H1 (cell line): ENCODE measurements at regions not wholly inside any gene's neighbourhood (a gene's known extent, or its start where the extent isn't known, plus 50 kb on each side); places are given as distances from the start of the nearest gene placed in this dataset.

Source experiments
- CTCF ChIA-PET: fragments of 300-600 bp; sonication (Branson Sonifier 250); formaldehyde crosslinking; loops from one replicate; lab custom pipeline; 2021; ENCODE audit not compliant: partially characterized antibody; lab: Charles Lee
- POLR2A ChIA-PET: fragments of 300-600 bp; sonication (Branson Sonifier 250); formaldehyde crosslinking; loops from one replicate; lab custom pipeline; 2021; ENCODE audit warnings: inconsistent platforms; ENCODE audit not compliant: partially characterized antibody; lab: Charles Lee
- DNase-seq, 2 experiments: peaks; one replicate each; pipeline versions ENCODE4 v3.0.0 to v3.0.0-alpha.2; 2010 to 2022; ENCODE audit warnings: low spot score in 2 of 2, low read depth in 1 of 2, mixed read lengths in 1 of 2
- FAIRE-seq: peaks from 2 replicates; lab custom pipeline; 2011; peaks lifted over from hg19 to GRCh38; lab: Jason Lieb, UNC
- H2AFZ ChIP-seq: 2 replicates; pipeline ENCODE4 v1.8.1; 2012; ENCODE audit warnings: low read length, inconsistent platforms
- H2AK5ac ChIP-seq: 2 replicates; pipeline ENCODE4 v1.6.1; 2013; ENCODE audit warnings: low read depth, low read length
- H2BK120ac ChIP-seq: replicated peaks from 2 replicates; pipeline ENCODE3; 2013; ENCODE audit warnings: low read depth, low read length, inconsistent platforms
- H2BK12ac ChIP-seq: 2 replicates; pipeline ENCODE4 v1.6.1; 2013; ENCODE audit warnings: low read depth, low read length
- H2BK15ac ChIP-seq: 2 replicates; pipeline ENCODE4 v1.6.1; 2013; ENCODE audit warnings: low read length
- H2BK20ac ChIP-seq: 2 replicates; pipeline ENCODE4 v1.6.1; 2013; ENCODE audit warnings: low read length
- H2BK5ac ChIP-seq: 2 replicates; pipeline ENCODE4 v1.6.1; 2013; ENCODE audit warnings: low read depth, low read length
- H3K14ac ChIP-seq: 2 replicates; pipeline ENCODE4 v1.6.1; 2013; ENCODE audit warnings: inconsistent platforms; ENCODE audit not compliant: insufficient read length
- H3K18ac ChIP-seq: 2 replicates; pipeline ENCODE4 v1.6.1; 2013; ENCODE audit warnings: low read length; ENCODE audit errors: extremely low read depth
- H3K23ac ChIP-seq: 2 replicates; pipeline ENCODE4 v1.6.1; 2013; ENCODE audit warnings: inconsistent platforms; ENCODE audit not compliant: insufficient read length
- H3K23me2 ChIP-seq: 2 replicates; pipeline ENCODE4 v1.6.1; 2013; ENCODE audit warnings: low read depth, low read length
- H3K27ac ChIP-seq: 2 replicates; pipeline ENCODE4 v1.6.1; 2011; ENCODE audit warnings: low read depth, low read length, inconsistent platforms
- H3K27me3 ChIP-seq, 4 experiments: replicated peaks in 1 of 4; 1 replicate in 1 of 4; 2 replicates in 3 of 4; pipeline versions ENCODE4 v1.6.1 to v1.8.1; 2011 to 2013; ENCODE audit warnings: low read length in 3 of 4, mild to moderate bottlenecking in 3 of 4, inconsistent platforms in 2 of 4, mixed read lengths in 2 of 4, moderate library complexity in 1 of 4; ENCODE audit not compliant: control insufficient read depth in 3 of 4, insufficient read depth in 3 of 4; ENCODE audit errors: extremely low read depth in 1 of 4
- H3K36me3 ChIP-seq, 4 experiments: 2 replicates each; pipeline versions ENCODE4 v1.6.1 to v1.8.1; 2011 to 2013; ENCODE audit warnings: mild to moderate bottlenecking in 4 of 4, low read length in 3 of 4, moderate library complexity in 2 of 4, control low read depth in 1 of 4, inconsistent platforms in 1 of 4; ENCODE audit not compliant: insufficient read depth in 4 of 4, control insufficient read depth in 2 of 4
- H3K4ac ChIP-seq: replicated peaks from 2 replicates; pipeline ENCODE3; 2013; ENCODE audit warnings: low read length, low read depth, mixed read lengths, inconsistent platforms; ENCODE audit not compliant: insufficient read length
- H3K4me1 ChIP-seq, 4 experiments: replicated peaks in 1 of 4; 1 replicate in 1 of 4; 2 replicates in 3 of 4; pipeline versions ENCODE4 v1.6.1 to v1.8.1; 2011 to 2013; ENCODE audit warnings: low read length in 3 of 4, inconsistent platforms in 2 of 4, mixed read lengths in 1 of 4; ENCODE audit not compliant: insufficient read depth in 4 of 4, control insufficient read depth in 3 of 4
- H3K4me2 ChIP-seq, 2 experiments: 2 replicates each; pipeline versions ENCODE4 v1.6.1 to v1.8.1; 2011 to 2013; ENCODE audit warnings: low read depth in 2 of 2, low read length in 2 of 2, control low read depth in 1 of 2, inconsistent platforms in 1 of 2, mild to moderate bottlenecking in 1 of 2; ENCODE audit not compliant: insufficient read depth in 1 of 2
- H3K4me3 ChIP-seq, 4 experiments: fragments of 200-600, 300-600 bp in 1 of 4; sonication (generic), shearing (Covaris generic), sonication (Bioruptor Twin) in 1 of 4; 2 replicates each; pipeline versions ENCODE4 v1.5.1 to v1.8.1; 2011 to 2016; ENCODE audit warnings: low read length in 4 of 4, low read depth in 3 of 4, control low read depth in 2 of 4, inconsistent platforms in 2 of 4, mild to moderate bottlenecking in 2 of 4, mixed read lengths in 1 of 4, moderate library complexity in 1 of 4; ENCODE audit not compliant: insufficient read depth in 2 of 4; ENCODE audit errors: extremely low read depth in 1 of 4
- H3K56ac ChIP-seq: replicated peaks from 2 replicates; pipeline ENCODE3; 2013; ENCODE audit warnings: low read depth, mild to moderate bottlenecking, mixed read lengths, low read length, inconsistent platforms; ENCODE audit not compliant: insufficient read length
- H3K79me1 ChIP-seq: 2 replicates; pipeline ENCODE4 v1.6.1; 2013; ENCODE audit warnings: low read depth, low read length, control low read depth
- H3K79me2 ChIP-seq, 2 experiments: 2 replicates each; pipeline versions ENCODE4 v1.6.1 to v1.8.1; 2012 to 2013; ENCODE audit warnings: low read length in 2 of 2, mild to moderate bottlenecking in 2 of 2, inconsistent platforms in 1 of 2; ENCODE audit not compliant: insufficient read depth in 2 of 2, control insufficient read depth in 1 of 2
- H3K9ac ChIP-seq, 4 experiments: replicated peaks in 1 of 4; 1 replicate in 1 of 4; 2 replicates in 3 of 4; pipeline versions ENCODE4 v1.6.1 to v1.8.1; 2011 to 2013; ENCODE audit warnings: low read depth in 3 of 4, low read length in 3 of 4, control low read depth in 2 of 4, mild to moderate bottlenecking in 2 of 4, moderate library complexity in 2 of 4, inconsistent platforms in 1 of 4; ENCODE audit errors: extremely low read depth in 1 of 4
- H3K9me3 ChIP-seq, 2 experiments: 2 replicates each; pipeline versions ENCODE4 v1.6.1 to v1.8.1; 2012 to 2013; ENCODE audit warnings: mild to moderate bottlenecking in 2 of 2, moderate library complexity in 2 of 2, control low read depth in 1 of 2, inconsistent platforms in 1 of 2, low read depth in 1 of 2, low read length in 1 of 2, mixed read lengths in 1 of 2; ENCODE audit not compliant: insufficient read depth in 2 of 2
- H4K20me1 ChIP-seq, 2 experiments: replicated peaks in 1 of 2; 2 replicates each; pipeline versions ENCODE3 to v1.8.1; 2011 to 2013; ENCODE audit warnings: inconsistent platforms in 2 of 2, low read length in 2 of 2, mild to moderate bottlenecking in 1 of 2; ENCODE audit not compliant: insufficient read depth in 2 of 2, control insufficient read depth in 1 of 2
- H4K5ac ChIP-seq: 2 replicates; pipeline ENCODE4 v1.6.1; 2013; ENCODE audit warnings: low read length, low read depth, mixed read lengths, inconsistent platforms; ENCODE audit not compliant: insufficient read length
- H4K8ac ChIP-seq: 2 replicates; pipeline ENCODE4 v1.8.0; 2013; ENCODE audit warnings: mild to moderate bottlenecking, moderate library complexity, low read length, inconsistent platforms; ENCODE audit not compliant: insufficient read depth; ENCODE audit errors: extremely low read depth
- H4K91ac ChIP-seq: replicated peaks from 2 replicates; pipeline ENCODE3; 2013; ENCODE audit warnings: low read length, mixed read lengths, inconsistent platforms; ENCODE audit not compliant: insufficient read length
- FOSL1 ChIP-seq: IDR thresholded peaks from 2 replicates; pipeline ENCODE4 v1.6.1; 2011; ENCODE audit warnings: mild to moderate bottlenecking, low read depth, low read length, moderate library complexity; ENCODE audit not compliant: insufficient read depth
- GABPA ChIP-seq: IDR thresholded peaks from 2 replicates; pipeline ENCODE4 v1.6.1; 2011; ENCODE audit warnings: mild to moderate bottlenecking, low read length, moderate library complexity, borderline replicate concordance; ENCODE audit not compliant: insufficient read depth
- KDM1A ChIP-seq: fragments of 200-600, 300-600 bp; sonication (generic); IDR thresholded peaks from 2 replicates; pipeline ENCODE4 v1.7.1; 2016; ENCODE audit warnings: mild to moderate bottlenecking, low read length, borderline replicate concordance
- KDM5A ChIP-seq: fragments of 200-600 bp; IDR thresholded peaks from 2 replicates; pipeline ENCODE4 v1.7.1; 2012; ENCODE audit warnings: mild to moderate bottlenecking, low read length, inconsistent platforms, mixed read lengths
- POLR2A ChIP-seq, 2 experiments: IDR thresholded peaks; 1 replicate in 1 of 2; 2 replicates in 1 of 2; pipeline ENCODE4 v1.6.1; 2011; ENCODE audit warnings: low read depth in 2 of 2, low read length in 2 of 2, mild to moderate bottlenecking in 2 of 2; ENCODE audit errors: control extremely low read depth in 1 of 2
- RFX5 ChIP-seq: IDR thresholded peaks from 2 replicates; pipeline ENCODE4 v1.6.1; 2011; ENCODE audit warnings: low read depth, low read length, improper control_type of control experiment, borderline replicate concordance
- SIX5 ChIP-seq: IDR thresholded peaks from 2 replicates; pipeline ENCODE4 v1.6.1; 2011; ENCODE audit warnings: mild to moderate bottlenecking, low read depth, low read length
- SP4 ChIP-seq: IDR thresholded peaks from 2 replicates; pipeline ENCODE4 v1.6.1; 2012; ENCODE audit warnings: low read length, inconsistent platforms
- SUZ12 ChIP-seq: fragments of 200-600 bp; sonication (generic); IDR thresholded peaks from 2 replicates; pipeline ENCODE4 v1.6.1; 2012; ENCODE audit warnings: mild to moderate bottlenecking, inconsistent platforms, low read length, moderate library complexity, mixed read lengths
- TEAD4 ChIP-seq: IDR thresholded peaks from 2 replicates; pipeline ENCODE4 v1.6.1; 2012; ENCODE audit warnings: low read depth, low read length, inconsistent platforms, mixed read lengths
- WGBS, 2 experiments: shearing (Covaris generic) in 1 of 2; methylation state at CpG; one replicate each; pipeline versions ENCODE4 v1.1.6 to v1.1.7; 2013 to 2015; ENCODE audit warnings: low lambda C conversion rate in 2 of 2, mixed read lengths in 2 of 2, inconsistent platforms in 1 of 2, low coverage in 1 of 2, missing lambda C conversion rate in 1 of 2; ENCODE audit not compliant: insufficient replicate concordance in 2 of 2, insufficient coverage in 1 of 2, insufficient read length in 1 of 2; ENCODE audit errors: extremely low coverage in 1 of 2, missing lambda C conversion rate in 1 of 2; 5-methylcytosine and 5-hydroxymethylcytosine counted together
- TF ChIP-seq, protein P1 (sequence below): IDR thresholded peaks from 2 replicates; pipeline ENCODE4 v1.6.1; 2011; ENCODE audit warnings: low read length, improper control_type of control experiment

GRCh38 chr10:44786286-44786850 is 124.8 kb upstream of the TMEM72 start:
- Histone ChIP-seq H3K4me1 (no peaks in the 10 kb centered on the region), H4K91ac (no peak overlapping the region), H2AFZ (no peak overlapping the region), H3K18ac (no peak overlapping the region), H3K4me3 (no peak overlapping the region), H3K4ac (no peak overlapping the region), H2BK12ac (no peak overlapping the region), H3K79me2 (no peaks in the 10 kb centered on the region), H4K20me1 (no peaks in the 10 kb centered on the region), H4K8ac (no peak overlapping the region), H3K79me1 (no peaks in the 10 kb centered on the region), H3K56ac (no peak overlapping the region), H3K23ac (no peak overlapping the region), H3K27me3 (no peaks in the 10 kb centered on the region), H3K4me2 (no peak overlapping the region), H2BK15ac (no peak overlapping the region), H3K9ac (no peak overlapping the region), H2BK20ac (no peak overlapping the region), H3K23me2 (peaks cover 2% of the 10 kb centered on the region; the same call in 1 of the 2 replicates), H4K5ac (no peak overlapping the region), H2AK5ac (no peak overlapping the region), H3K9me3 (no peaks in the 10 kb centered on the region), H2BK120ac (no peak overlapping the region), H2BK5ac (no peak overlapping the region), H3K36me3 (no peaks in the 10 kb centered on the region), H3K14ac (no peak overlapping the region), H3K27ac (no peak overlapping the region)
- 81% methylated on average over 7 of the region's 7 CpGs; no CpG with 5 or more reads in 1 of the 2 experiments for whole genome bisulfite sequencing, 2 experiments
- ChIA-PET CTCF (interaction anchor here (0.6 kb wide), 1 partner anchor 189 kb away, joined by 3 read pairs; no protein-coding TSS in a partner anchor), POLR2A (no interaction called here)
- FAIRE-seq (no peak), DNase-seq (no peak)
- TF ChIP-seq KDM1A, result no peak
- no peak for TF ChIP-seq RFX5
- TF ChIP-seq POLR2A (IDR thresholded peaks at IDR 0.05; ENCODE audit: control extremely low read depth in 1 of 2, low read depth in 2 of 2, low read length in 2 of 2), result no peak
- TF ChIP-seq GABPA, result no peak
- TF ChIP-seq FOSL1, result no peak
- TF ChIP-seq SUZ12, result no peak
- no peak for TF ChIP-seq SP4
- TF ChIP-seq, protein P1, sequence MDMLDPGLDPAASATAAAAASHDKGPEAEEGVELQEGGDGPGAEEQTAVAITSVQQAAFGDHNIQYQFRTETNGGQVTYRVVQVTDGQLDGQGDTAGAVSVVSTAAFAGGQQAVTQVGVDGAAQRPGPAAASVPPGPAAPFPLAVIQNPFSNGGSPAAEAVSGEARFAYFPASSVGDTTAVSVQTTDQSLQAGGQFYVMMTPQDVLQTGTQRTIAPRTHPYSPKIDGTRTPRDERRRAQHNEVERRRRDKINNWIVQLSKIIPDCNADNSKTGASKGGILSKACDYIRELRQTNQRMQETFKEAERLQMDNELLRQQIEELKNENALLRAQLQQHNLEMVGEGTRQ, result no peak
- no peak for TF ChIP-seq TEAD4
- TF ChIP-seq KDM5A, result no peak
- TF ChIP-seq SIX5, result no peak
